GM03348 (cell line): ENCODE measurements at regions not wholly inside any gene's neighbourhood (a gene's known extent, or its start where the extent isn't known, plus 50 kb on each side); places are given as distances from the start of the nearest gene placed in this dataset.
"Not testable (repeated sequence)": the region's sequence is repeated elsewhere in the genome, so short reads cannot be mapped to it uniquely, and the experiment has no call there.

Experiments used
- DNase-seq: peaks from one replicate; pipeline ENCODE4 v3.0.0; 2012; ENCODE audit warnings: low spot score

- DNase-seq: no peak
Observed at GRCh38 chr19:29154163-29154562, 58.8 kb downstream of the UQCRFS1 start.

DNA sequence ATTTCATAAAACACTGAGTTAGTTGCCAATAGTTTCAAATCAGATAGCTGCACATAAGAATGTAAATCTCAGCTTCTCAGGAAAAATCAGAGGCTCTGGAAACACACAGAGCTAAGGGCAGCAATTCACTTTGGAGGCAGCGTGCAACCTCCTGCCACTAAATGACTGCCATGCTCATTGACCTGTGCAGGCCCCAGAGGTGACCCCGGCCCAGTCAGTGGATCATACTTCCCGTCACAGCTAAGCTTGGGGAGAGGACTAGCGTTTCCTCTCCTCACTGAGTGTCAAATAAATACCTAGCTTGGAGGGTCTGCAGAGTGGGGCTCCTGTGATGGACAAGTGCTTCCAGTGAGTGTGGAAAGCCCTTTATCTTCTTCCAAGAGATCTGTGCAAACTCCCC lies 67.2 kb downstream of the UQCRFS1 start:
- no peak for DNase-seq

- no peak for DNase-seq
Observed at GRCh38 chr19:29143183-29143582, 69.8 kb downstream of the UQCRFS1 start.

- no peak for DNase-seq
Observed at GRCh38 chr19:29139227-29139626, 73.7 kb downstream of the UQCRFS1 start.

GRCh38 chr19:29138206-29138605 lies 74.7 kb downstream of the UQCRFS1 start:
- DNase-seq: not testable (repeated sequence)

GRCh38 chr19:29131456-29131855 lies 81.5 kb downstream of the UQCRFS1 start:
- DNase-seq: no peak

DNA sequence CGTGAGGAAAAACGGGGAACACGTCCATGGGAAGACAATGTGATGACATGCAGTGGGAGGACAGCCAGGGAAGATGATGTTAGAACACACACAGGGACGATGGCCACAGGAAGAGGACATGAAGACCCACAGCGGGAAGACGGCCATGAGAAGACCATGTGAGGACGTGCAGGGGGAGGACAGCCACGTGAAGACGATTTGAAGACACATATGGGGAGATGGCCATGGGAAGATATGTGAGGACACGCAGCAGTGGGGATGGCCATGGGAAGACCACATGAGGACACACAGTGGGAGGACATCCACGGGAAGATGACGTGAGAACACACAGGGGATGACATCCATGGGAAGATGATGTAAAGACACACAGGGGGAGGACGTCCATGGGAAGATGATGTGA lies 83.8 kb downstream of the UQCRFS1 start:
- DNase-seq: no peak

DNA sequence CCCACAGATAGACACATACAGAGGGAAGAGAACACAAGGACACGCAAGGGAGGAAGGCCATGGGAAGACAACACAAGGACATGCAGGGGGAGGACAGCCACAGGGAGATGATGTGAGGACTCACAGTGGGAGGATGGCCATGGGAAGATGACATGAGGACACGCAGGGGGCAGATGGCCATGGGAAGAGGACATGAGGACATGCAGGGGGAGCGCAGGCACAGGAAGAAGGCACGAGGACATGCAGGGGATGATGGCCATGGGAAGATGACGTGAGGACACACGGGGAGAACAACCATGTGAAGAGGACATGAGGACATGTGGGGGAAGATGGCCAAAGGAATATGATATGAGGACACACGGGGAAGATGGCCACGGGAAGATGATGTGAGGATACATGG lies 84.7 kb downstream of the UQCRFS1 start:
- no peak for DNase-seq

DNA sequence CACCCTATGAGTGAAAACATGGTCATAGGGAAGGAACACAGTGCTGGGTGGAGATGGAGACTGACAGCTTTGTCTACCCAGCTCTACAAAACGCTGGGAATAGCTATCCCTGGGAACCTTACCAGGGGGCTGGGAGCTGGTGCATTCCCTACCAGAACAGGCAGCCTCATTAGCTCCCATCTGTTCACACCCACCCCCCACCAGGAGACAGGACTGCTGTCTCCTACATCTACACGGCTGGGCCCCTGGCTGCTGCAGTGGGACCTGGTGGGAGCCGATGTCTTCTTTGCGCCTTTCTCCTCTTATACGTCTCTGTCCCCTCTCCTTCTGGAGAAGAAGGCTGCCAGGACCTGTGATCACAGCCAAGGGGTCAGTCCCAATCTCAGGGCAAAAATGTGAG lies 90.8 kb downstream of the UQCRFS1 start:
- DNase-seq: no peak

GRCh38 chr19:29121684-29122083 lies 91.3 kb downstream of the UQCRFS1 start:
- DNase-seq: peak; percentile 77

- no peak for DNase-seq
Observed at GRCh38 chr19:29120466-29120865, 92.5 kb downstream of the UQCRFS1 start.

GRCh38 chr19:29119590-29119989 lies 93.4 kb downstream of the UQCRFS1 start:
- peak; percentile 50 for DNase-seq

DNA sequence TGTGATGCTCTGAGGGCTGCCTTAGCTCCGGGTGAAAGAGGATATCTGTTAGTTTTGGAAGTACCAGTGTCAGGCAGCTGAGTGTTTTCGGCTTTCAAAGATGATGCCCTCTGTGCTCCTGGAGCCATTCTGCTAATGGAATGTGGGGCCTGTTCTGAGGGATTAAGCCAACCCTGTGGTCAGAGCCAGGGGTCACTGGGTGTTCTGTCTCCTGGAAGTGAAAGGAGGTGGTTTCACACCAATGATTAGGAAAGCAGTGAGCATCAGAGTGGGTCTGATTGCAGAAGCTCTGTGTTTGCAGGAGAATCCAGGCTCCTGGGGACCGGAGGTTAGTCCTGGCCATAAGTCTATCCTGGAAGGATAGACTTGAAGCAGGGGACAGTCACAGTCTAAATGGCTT lies 94.6 kb downstream of the UQCRFS1 start:
- no peak for DNase-seq

GRCh38 chr19:29117926-29118325 lies 95.0 kb downstream of the UQCRFS1 start:
- DNase-seq: no peak

DNA sequence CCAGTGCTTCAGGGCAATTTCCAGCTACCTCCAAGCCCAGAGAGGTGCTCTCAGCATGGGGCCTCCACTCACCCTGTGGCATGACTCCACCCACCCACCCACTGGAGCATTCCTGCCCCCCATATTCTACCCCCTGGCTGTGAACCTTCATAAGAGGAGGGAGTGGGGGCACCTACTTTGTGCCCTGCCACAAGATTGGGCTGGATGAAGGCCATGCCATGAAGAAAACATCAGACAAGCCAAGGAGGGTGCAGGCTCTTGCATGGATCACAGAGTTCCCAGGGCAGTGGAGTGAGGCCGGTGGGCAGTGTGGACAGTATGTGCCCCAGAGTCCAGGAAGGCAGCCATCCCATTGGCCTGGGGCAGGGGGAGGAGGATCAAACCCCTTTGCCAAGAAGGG lies 97.8 kb downstream of the UQCRFS1 start:
- no peak for DNase-seq

- DNase-seq: no peak
Observed at GRCh38 chr19:29113838-29114237, 99.1 kb downstream of the UQCRFS1 start.

GRCh38 chr19:29111576-29111975 lies 101.4 kb downstream of the UQCRFS1 start:
- no peak for DNase-seq

- DNase-seq: no peak
Observed at GRCh38 chr19:29107831-29108230, 105.1 kb downstream of the UQCRFS1 start.

DNA sequence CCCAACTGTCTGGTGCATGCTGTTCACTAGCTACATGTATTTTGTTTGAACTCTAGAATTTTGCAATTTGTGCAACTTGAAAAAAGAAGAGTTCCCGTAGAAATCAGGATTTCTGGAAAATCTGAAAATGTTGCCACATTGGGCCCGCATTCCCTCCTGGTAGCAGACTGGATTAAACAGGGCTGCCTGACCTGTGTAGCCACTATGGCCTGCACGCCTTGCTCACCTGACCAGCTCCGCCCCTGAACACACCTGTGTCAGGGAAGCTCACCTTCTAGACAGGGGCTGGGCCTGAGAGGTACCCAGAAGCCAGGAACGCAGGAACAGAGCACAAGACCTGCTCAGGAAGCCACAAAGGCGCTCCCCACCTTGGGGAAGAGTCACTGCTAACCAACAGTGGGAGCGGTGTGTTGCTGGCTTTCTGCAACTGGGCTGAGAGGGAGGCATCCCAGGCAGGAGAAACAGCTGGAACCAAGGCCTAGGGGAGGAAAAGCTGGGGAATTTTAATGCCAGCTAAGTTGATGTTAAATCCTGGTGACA lies 106.5 kb downstream of the UQCRFS1 start:
- no peak for DNase-seq

DNA sequence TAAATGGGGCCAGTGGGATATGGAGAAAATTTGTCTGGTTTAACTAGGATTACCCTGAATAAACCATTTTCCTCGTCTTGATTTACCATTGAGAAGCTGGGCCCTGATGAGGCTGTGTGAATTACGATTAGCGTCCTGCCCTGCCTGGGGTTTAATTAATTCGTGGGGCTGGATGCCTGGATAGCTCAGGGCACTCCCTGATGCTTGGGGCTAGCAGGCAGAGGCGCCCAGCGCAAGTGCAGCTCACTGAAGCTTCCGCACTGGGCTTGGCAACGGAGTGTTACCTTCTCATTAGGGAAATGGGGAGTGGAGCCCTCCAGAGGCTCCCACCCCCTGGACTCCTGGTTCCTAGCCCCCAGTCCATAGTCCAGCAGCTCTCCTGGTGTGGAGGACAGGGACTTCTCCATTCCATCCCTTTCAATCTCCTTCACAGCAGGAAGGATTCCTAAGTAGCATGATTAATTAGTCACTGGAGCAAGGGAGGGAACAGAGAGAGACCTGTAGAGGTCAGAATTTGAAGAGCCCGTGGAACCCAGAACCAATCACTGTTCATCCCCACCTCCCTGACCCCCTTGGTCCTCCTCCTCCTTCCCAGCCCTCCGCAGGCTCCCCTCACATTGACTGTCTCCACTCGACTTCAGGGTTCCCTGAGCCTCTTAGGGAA lies 107.2 kb downstream of the UQCRFS1 start:
- no peak for DNase-seq

GRCh38 chr19:29104605-29105241 lies 108.2 kb downstream of the UQCRFS1 start:
- DNase-seq: no peak

DNA sequence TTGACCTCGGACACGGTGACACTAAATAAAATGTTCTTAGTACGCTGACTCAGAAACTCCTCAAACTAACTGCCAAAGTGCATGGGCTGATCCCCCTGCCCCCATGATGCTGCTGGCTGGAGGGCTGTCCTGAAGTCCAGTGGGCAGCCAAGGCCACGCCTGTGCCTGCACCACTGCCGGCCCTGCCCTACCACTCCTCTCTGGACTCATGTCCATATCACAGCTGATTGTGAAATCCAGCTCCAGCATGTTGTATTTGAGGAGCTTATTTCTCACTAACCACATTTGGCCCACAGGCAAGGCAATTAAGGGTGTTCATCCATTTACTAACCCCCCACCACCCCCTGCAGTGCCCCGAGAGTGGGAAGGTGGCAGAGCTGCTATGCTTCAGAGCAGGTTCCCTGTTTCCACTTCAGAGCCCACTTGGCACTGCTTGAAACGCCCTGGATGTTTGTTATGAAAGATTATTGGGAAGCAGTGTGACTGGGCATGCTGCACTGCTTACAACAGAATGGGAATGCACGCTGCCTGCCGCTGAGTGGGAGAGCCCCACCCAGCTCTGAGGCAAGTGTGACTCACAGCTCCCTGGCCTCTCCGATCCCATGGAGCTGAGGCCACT lies 114.0 kb downstream of the UQCRFS1 start:
- DNase-seq: peak; percentile 96

GRCh38 chr19:29098091-29098490 lies 114.9 kb downstream of the UQCRFS1 start:
- no peak for DNase-seq
